GM19468 (cell line): ENCODE measurements at regions not wholly inside any gene's neighbourhood (a gene's known extent, or its start where the extent isn't known, plus 50 kb on each side); places are given as distances from the start of the nearest gene placed in this dataset.

ENCODE experiments used
- ATAC-seq: cut with Tn5 transposase; IDR thresholded peaks from one replicate; pipeline ENCODE4 v1.9.1; 2021; ENCODE audit warnings: mild to moderate bottlenecking, moderate library complexity, moderate number of reproducible peaks; ENCODE audit not compliant: unreplicated experiment; ENCODE audit errors: extremely low read depth

GRCh38 chr16:74100395-74101326 is 196.0 kb upstream of the PSMD7 start:
- no peak for ATAC-seq

GRCh38 chr16:74099530-74099929 is 197.1 kb upstream of the PSMD7 start:
- ATAC-seq: no peak

GRCh38 chr16:74094962-74095361 is 201.7 kb upstream of the PSMD7 start:
- ATAC-seq: no peak

GRCh38 chr16:74094514-74094913 is 202.1 kb upstream of the PSMD7 start:
- peak; percentile 23 for ATAC-seq

GRCh38 chr16:74092336-74092735 is 204.3 kb upstream of the PSMD7 start:
- ATAC-seq: no peak

- no peak for ATAC-seq
Observed at GRCh38 chr16:74090871-74091270, 205.7 kb upstream of the PSMD7 start.

GRCh38 chr16:74083541-74083940 is 213.1 kb upstream of the PSMD7 start:
- ATAC-seq: no peak

- no peak for ATAC-seq
Observed at GRCh38 chr16:74080311-74080710, 216.3 kb upstream of the PSMD7 start.

- ATAC-seq: peak; percentile 29
Observed at GRCh38 chr16:74079232-74079586, 217.4 kb upstream of the PSMD7 start.

GRCh38 chr16:74078511-74079231 is 217.9 kb upstream of the PSMD7 start:
- ATAC-seq: peak; percentile 10

GRCh38 chr16:74076568-74076967 is 220.0 kb upstream of the PSMD7 start:
- ATAC-seq: no peak

- no peak for ATAC-seq
Observed at GRCh38 chr16:74075393-74075792, 221.2 kb upstream of the PSMD7 start.

GRCh38 chr16:74073456-74073855 is 223.2 kb upstream of the PSMD7 start:
- no peak for ATAC-seq

GRCh38 chr16:74071996-74072535 is 224.5 kb upstream of the PSMD7 start:
- no peak for ATAC-seq

- ATAC-seq: no peak
Observed at GRCh38 chr16:74070237-74070636, 226.4 kb upstream of the PSMD7 start.

- no peak for ATAC-seq
Observed at GRCh38 chr16:74064120-74064735, 232.4 kb upstream of the PSMD7 start.

- no peak for ATAC-seq
Observed at GRCh38 chr16:74053826-74054225, 242.8 kb upstream of the PSMD7 start.

GRCh38 chr16:74053312-74053711 is 243.3 kb upstream of the PSMD7 start:
- no peak for ATAC-seq

- ATAC-seq: no peak
Observed at GRCh38 chr16:74052016-74052415, 244.6 kb upstream of the PSMD7 start.

- no peak for ATAC-seq
Observed at GRCh38 chr16:74049027-74049426, 247.6 kb upstream of the PSMD7 start.

GRCh38 chr16:74046524-74046923 is 250.1 kb upstream of the PSMD7 start:
- ATAC-seq: no peak
